ENCODE measurements at regions not wholly inside any gene's neighbourhood (a gene's known extent, or its start where the extent isn't known, plus 50 kb on each side); places are given as distances from the start of the nearest gene placed in this dataset.

DNA sequence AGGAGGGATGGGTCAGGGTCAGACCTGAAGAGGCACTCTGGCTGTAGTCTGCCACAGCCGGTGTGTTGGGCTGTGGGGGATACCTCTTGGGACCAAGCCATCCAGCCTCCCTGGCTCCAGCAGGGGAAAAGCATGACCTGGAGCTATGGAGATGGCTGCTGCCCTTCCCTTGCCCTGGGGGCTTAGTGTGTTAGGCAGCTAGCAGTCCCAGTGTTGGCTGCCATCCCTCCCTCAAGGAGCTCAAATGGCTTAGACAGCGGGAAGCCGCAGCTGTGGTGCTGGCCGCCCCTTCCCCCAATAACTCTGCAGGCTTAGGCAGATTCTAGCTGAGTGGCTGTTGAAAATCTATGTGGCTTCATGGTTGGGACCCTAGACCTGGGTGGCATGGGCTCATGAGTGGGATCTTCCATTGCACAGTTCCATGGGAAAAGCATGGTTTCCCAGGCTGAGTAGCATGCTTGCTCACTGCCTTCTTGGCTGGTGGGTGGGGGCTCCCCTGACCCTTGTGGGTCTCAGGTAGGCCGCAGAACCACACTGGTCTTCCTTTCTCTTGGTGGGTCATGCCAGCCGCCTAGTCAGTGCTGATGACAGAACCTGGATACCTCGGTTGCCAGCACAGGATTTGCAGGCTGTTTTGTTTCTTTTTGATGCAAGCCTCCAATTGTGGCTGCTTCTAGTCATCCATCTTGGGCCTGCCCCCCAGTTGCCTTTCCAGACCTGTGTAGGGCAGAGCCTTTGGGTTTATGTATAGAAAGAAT, 69.0 kb upstream of the AHI1 start:
- TF ChIP-seq CTCF (IDR thresholded peaks at IDR 0.05; ENCODE audit: insufficient read depth, low read length), result no peak
- no peak for TF ChIP-seq POLR2AphosphoS5 (IDR thresholded peaks at IDR 0.05; ENCODE audit: low read depth)
- TF ChIP-seq SPI1 (IDR thresholded peaks at IDR 0.05; ENCODE audit: borderline replicate concordance, low read depth), result no peak
- TF ChIP-seq GABPA (IDR thresholded peaks at IDR 0.05; ENCODE audit: low read depth), result no peak
- TF ChIP-seq, protein P1, sequence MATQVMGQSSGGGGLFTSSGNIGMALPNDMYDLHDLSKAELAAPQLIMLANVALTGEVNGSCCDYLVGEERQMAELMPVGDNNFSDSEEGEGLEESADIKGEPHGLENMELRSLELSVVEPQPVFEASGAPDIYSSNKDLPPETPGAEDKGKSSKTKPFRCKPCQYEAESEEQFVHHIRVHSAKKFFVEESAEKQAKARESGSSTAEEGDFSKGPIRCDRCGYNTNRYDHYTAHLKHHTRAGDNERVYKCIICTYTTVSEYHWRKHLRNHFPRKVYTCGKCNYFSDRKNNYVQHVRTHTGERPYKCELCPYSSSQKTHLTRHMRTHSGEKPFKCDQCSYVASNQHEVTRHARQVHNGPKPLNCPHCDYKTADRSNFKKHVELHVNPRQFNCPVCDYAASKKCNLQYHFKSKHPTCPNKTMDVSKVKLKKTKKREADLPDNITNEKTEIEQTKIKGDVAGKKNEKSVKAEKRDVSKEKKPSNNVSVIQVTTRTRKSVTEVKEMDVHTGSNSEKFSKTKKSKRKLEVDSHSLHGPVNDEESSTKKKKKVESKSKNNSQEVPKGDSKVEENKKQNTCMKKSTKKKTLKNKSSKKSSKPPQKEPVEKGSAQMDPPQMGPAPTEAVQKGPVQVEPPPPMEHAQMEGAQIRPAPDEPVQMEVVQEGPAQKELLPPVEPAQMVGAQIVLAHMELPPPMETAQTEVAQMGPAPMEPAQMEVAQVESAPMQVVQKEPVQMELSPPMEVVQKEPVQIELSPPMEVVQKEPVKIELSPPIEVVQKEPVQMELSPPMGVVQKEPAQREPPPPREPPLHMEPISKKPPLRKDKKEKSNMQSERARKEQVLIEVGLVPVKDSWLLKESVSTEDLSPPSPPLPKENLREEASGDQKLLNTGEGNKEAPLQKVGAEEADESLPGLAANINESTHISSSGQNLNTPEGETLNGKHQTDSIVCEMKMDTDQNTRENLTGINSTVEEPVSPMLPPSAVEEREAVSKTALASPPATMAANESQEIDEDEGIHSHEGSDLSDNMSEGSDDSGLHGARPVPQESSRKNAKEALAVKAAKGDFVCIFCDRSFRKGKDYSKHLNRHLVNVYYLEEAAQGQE (IDR thresholded peaks at IDR 0.05; ENCODE audit: insufficient replicate concordance, low read depth), result no peak
